Endothelial cell of umbilical vein (primary cell): ENCODE measurements at regions not wholly inside any gene's neighbourhood (a gene's known extent, or its start where the extent isn't known, plus 50 kb on each side); places are given as distances from the start of the nearest gene placed in this dataset.

ENCODE experiments used
- BruUV-seq: library from RNA; stranded (reverse); fragments of 400-500 nt; replicated peaks from 2 replicates; lab custom pipeline; 2021; lab: Mats Ljungman, UMichigan
- CTCF ChIA-PET: fragments of 300-600, 350-600 bp; sonication (Branson Sonifier 250); formaldehyde crosslinking; loops from one replicate; lab custom pipeline; 2021; ENCODE audit warnings: antibody characterized with exemption, inconsistent platforms; lab: Charles Lee
- POLR2A ChIA-PET: fragments of 300-600, 350-600 bp; sonication (Branson Sonifier 250); formaldehyde crosslinking; loops from one replicate; lab custom pipeline; 2021; ENCODE audit warnings: antibody characterized with exemption, inconsistent platforms; lab: Charles Lee
- DNase-seq: peaks from one replicate; pipeline ENCODE4 v3.0.0-alpha.2; 2011; ENCODE audit warnings: low read depth, low spot score
- FAIRE-seq: peaks from 2 replicates; lab custom pipeline; 2011; peaks lifted over from hg19 to GRCh38; lab: Jason Lieb, UNC
- H2AFZ ChIP-seq: 2 replicates; pipeline ENCODE4 v1.6.0; 2012; ENCODE audit warnings: low read depth, low read length, control low read depth, inconsistent platforms
- H3K27ac ChIP-seq: 2 replicates; pipeline ENCODE4 v1.5.1; 2011; ENCODE audit warnings: low read depth, mild to moderate bottlenecking, control low read depth, low read length, moderate library complexity; ENCODE audit not compliant: insufficient read depth
- H3K27me3 ChIP-seq, 2 experiments: 2 replicates each; pipeline versions ENCODE4 v1.6.0 to v1.6.1; 2011; ENCODE audit warnings: low read length in 2 of 2, mixed read lengths in 1 of 2; ENCODE audit not compliant: control insufficient read depth in 2 of 2, insufficient read depth in 2 of 2
- H3K36me3 ChIP-seq, 2 experiments: 2 replicates in 1 of 2; 3 replicates in 1 of 2; pipeline ENCODE4 v1.5.1; 2011; ENCODE audit warnings: low read length in 2 of 2, mild to moderate bottlenecking in 1 of 2, moderate library complexity in 1 of 2; ENCODE audit not compliant: control insufficient read depth in 2 of 2, insufficient read depth in 2 of 2; ENCODE audit errors: extremely low read depth in 1 of 2
- H3K4me1 ChIP-seq: 3 replicates; pipeline ENCODE4 v1.5.1; 2011; ENCODE audit warnings: mild to moderate bottlenecking, low read length; ENCODE audit not compliant: control insufficient read depth, insufficient read depth; ENCODE audit errors: extremely low read depth
- H3K4me2 ChIP-seq: 2 replicates; pipeline ENCODE4 v1.6.1; 2011; ENCODE audit warnings: low read length, control low read depth, mixed read lengths; ENCODE audit not compliant: insufficient read depth
- H3K4me3 ChIP-seq, 3 experiments: fragments of 200-600 bp in 1 of 3; sonication (generic), shearing (Covaris generic) in 1 of 3; replicated peaks in 1 of 3; 2 replicates each; pipeline ENCODE4 v1.5.1; 2011 to 2016; ENCODE audit warnings: control low read depth in 3 of 3, low read length in 3 of 3, mild to moderate bottlenecking in 2 of 3, inconsistent platforms in 1 of 3, low read depth in 1 of 3, moderate library complexity in 1 of 3; ENCODE audit not compliant: insufficient read depth in 1 of 3
- H3K79me2 ChIP-seq: 2 replicates; pipeline ENCODE4 v1.6.0; 2012; ENCODE audit warnings: low read length, inconsistent platforms; ENCODE audit not compliant: control insufficient read depth, insufficient read depth
- H3K9ac ChIP-seq: replicated peaks from 2 replicates; pipeline ENCODE3; 2011; ENCODE audit warnings: low read length, control low read depth; ENCODE audit not compliant: insufficient read depth; ENCODE audit errors: extremely low read depth
- H3K9me1 ChIP-seq: replicated peaks from 3 replicates; pipeline ENCODE4 v1.6.0; 2011; ENCODE audit warnings: mild to moderate bottlenecking, low read length; ENCODE audit not compliant: control insufficient read depth, insufficient read depth; ENCODE audit errors: extremely low read depth
- H3K9me3 ChIP-seq: replicated peaks from 2 replicates; pipeline ENCODE4 v1.5.1; 2012; ENCODE audit warnings: low read length, inconsistent platforms; ENCODE audit not compliant: control insufficient read depth, insufficient read depth
- H4K20me1 ChIP-seq: replicated peaks from 2 replicates; pipeline ENCODE3; 2011; ENCODE audit warnings: mild to moderate bottlenecking, low read length; ENCODE audit not compliant: control insufficient read depth, insufficient read depth; ENCODE audit errors: extremely low read depth
- EZH2 ChIP-seq: IDR thresholded peaks from 2 replicates; pipeline ENCODE4 v1.6.1; 2012; ENCODE audit warnings: borderline replicate concordance, low read depth, mild to moderate bottlenecking, moderate library complexity, low read length, inconsistent platforms; ENCODE audit not compliant: severe bottlenecking
- FOS ChIP-seq: IDR thresholded peaks from 2 replicates; pipeline ENCODE4 v1.6.1; 2011; ENCODE audit warnings: mild to moderate bottlenecking, low read length, moderate library complexity, borderline replicate concordance; ENCODE audit not compliant: insufficient read depth
- GATA2 ChIP-seq: IDR thresholded peaks from 2 replicates; pipeline ENCODE4 v1.7.0; 2011; ENCODE audit warnings: low read depth, mild to moderate bottlenecking, moderate library complexity, mixed read lengths, low read length; ENCODE audit not compliant: insufficient read length, insufficient read depth
- JUN ChIP-seq: IDR thresholded peaks from 2 replicates; pipeline ENCODE4 v1.6.1; 2011; ENCODE audit warnings: borderline replicate concordance, low read depth; ENCODE audit not compliant: insufficient read length, insufficient read depth
- MAX ChIP-seq: IDR thresholded peaks from 2 replicates; pipeline ENCODE4 v1.6.1; 2011; ENCODE audit not compliant: insufficient read depth, insufficient read length
- MYC ChIP-seq: IDR thresholded peaks from one replicate; pipeline ENCODE4 v1.6.1; 2011; ENCODE audit warnings: mild to moderate bottlenecking, low read depth, low read length
- POLR2A ChIP-seq: IDR thresholded peaks from 2 replicates; pipeline ENCODE4 v1.6.1; 2012; ENCODE audit warnings: low read depth, mild to moderate bottlenecking, control low read depth, low read length
- POLR2AphosphoS5 ChIP-seq: IDR thresholded peaks from 2 replicates; pipeline ENCODE4 v1.6.1; 2012; ENCODE audit warnings: low read depth, mild to moderate bottlenecking, control low read depth, low read length, moderate library complexity; ENCODE audit not compliant: insufficient read depth
- dilution Hi-C: fragments of 300-500 bp; cut with MboI; formaldehyde crosslinking; loops from one replicate; pipeline ENCODE4 v1.15.0; 2019; ENCODE audit warnings: low sequenced_read_pairs; ENCODE audit not compliant: extremely low pct_ligation_motif_present
- intact Hi-C: fragments of 100-400 bp; cut with micrococcal nuclease; formaldehyde crosslinking; loops from one replicate; pipeline ENCODE4 v1.10.0; 2022
- TF ChIP-seq, protein P1 (sequence below), 2 donors: IDR thresholded peaks; 1 replicate in 1 of 2; 2 replicates in 1 of 2; pipeline ENCODE4 v1.5.1; 2011; ENCODE audit warnings: low read length in 2 of 2, mild to moderate bottlenecking in 2 of 2, moderate library complexity in 2 of 2, control low read depth in 1 of 2, inconsistent platforms in 1 of 2, low read depth in 1 of 2; ENCODE audit not compliant: insufficient read depth in 1 of 2; ENCODE audit errors: extremely low read depth in 1 of 2

- Histone ChIP-seq H3K9me3 (no peaks in the 10 kb centered on the region), H3K4me1 (no peaks in the 10 kb centered on the region), H3K4me3 (no peak overlapping the region), H3K9me1 (no peaks in the 10 kb centered on the region), H2AFZ (no peak overlapping the region), H3K36me3 (no peaks in the 10 kb centered on the region), H3K79me2 (no peaks in the 10 kb centered on the region), H3K9ac (no peak overlapping the region), H3K4me2 (no peak overlapping the region), H4K20me1 (no peaks in the 10 kb centered on the region), H3K27ac (no peak overlapping the region), H3K27me3 (no peaks in the 10 kb centered on the region)
- BruUV-seq = no TSS peak
- no peak for FAIRE-seq
- ChIA-PET POLR2A (no interaction called here), CTCF (no interaction called here)
- intact Hi-C loops = no loop called here
- no peak for DNase-seq
- TF ChIP-seq MYC (no peak), GATA2 (no peak), MAX (no peak), FOS (no peak), JUN (no peak), POLR2AphosphoS5 (no peak), POLR2A (no peak), EZH2 (no peak)
- TF ChIP-seq, protein P1, sequence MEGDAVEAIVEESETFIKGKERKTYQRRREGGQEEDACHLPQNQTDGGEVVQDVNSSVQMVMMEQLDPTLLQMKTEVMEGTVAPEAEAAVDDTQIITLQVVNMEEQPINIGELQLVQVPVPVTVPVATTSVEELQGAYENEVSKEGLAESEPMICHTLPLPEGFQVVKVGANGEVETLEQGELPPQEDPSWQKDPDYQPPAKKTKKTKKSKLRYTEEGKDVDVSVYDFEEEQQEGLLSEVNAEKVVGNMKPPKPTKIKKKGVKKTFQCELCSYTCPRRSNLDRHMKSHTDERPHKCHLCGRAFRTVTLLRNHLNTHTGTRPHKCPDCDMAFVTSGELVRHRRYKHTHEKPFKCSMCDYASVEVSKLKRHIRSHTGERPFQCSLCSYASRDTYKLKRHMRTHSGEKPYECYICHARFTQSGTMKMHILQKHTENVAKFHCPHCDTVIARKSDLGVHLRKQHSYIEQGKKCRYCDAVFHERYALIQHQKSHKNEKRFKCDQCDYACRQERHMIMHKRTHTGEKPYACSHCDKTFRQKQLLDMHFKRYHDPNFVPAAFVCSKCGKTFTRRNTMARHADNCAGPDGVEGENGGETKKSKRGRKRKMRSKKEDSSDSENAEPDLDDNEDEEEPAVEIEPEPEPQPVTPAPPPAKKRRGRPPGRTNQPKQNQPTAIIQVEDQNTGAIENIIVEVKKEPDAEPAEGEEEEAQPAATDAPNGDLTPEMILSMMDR (IDR thresholded peaks at IDR 0.05; ENCODE audit: extremely low read depth in 1 of 2, insufficient read depth in 1 of 2, low read depth in 1 of 2, low read length in 2 of 2) = no peak
- dilution Hi-C loops = no loop called here
Observed at GRCh38 chr6:48417927-48418326, 306.9 kb upstream of the PTCHD4 start.
